HUDEP-2 (cell line): ENCODE measurements at regions not wholly inside any gene's neighbourhood (a gene's known extent, or its start where the extent isn't known, plus 50 kb on each side); places are given as distances from the start of the nearest gene placed in this dataset.

ENCODE experiments used
- DNase-seq, 76 experiments: peaks; one replicate each; lab custom pipeline; 2025; ENCODE audit not compliant: unreplicated experiment in 76 of 76; lab: John Stamatoyannopoulos, UW

GRCh38 chr7:34452363-34452762 lies 205.7 kb upstream of the NPSR1 start:
- DNase-seq = no peak

GRCh38 chr7:34453150-34453549 lies 204.9 kb upstream of the NPSR1 start:
- no peak for DNase-seq

- no peak for DNase-seq
These were observed 203.6 kb upstream of the NPSR1 start for GRCh38 chr7:34454381-34454780.

- DNase-seq = no peak
These were observed 200.7 kb upstream of the NPSR1 start for GRCh38 chr7:34457329-34457728.

GRCh38 chr7:34463830-34464229 lies 194.2 kb upstream of the NPSR1 start:
- DNase-seq = no peak

- DNase-seq = no peak
These were observed 186.2 kb upstream of the NPSR1 start for GRCh38 chr7:34471844-34472243.

GRCh38 chr7:34486371-34486770 lies 171.6 kb upstream of the NPSR1 start:
- DNase-seq = no peak

- no peak for DNase-seq
These were observed 170.5 kb upstream of the NPSR1 start for GRCh38 chr7:34487391-34488115.

- DNase-seq = no peak
These were observed 169.3 kb upstream of the NPSR1 start for GRCh38 chr7:34488766-34489165.

GRCh38 chr7:34491899-34492298 lies 166.1 kb upstream of the NPSR1 start:
- no peak for DNase-seq

- no peak for DNase-seq
These were observed 164.3 kb upstream of the NPSR1 start for GRCh38 chr7:34493752-34494151.

GRCh38 chr7:34497153-34497777 lies 160.8 kb upstream of the NPSR1 start:
- peak in 1 of 76 experiments; percentile 1 for DNase-seq

- no peak for DNase-seq
These were observed 156.9 kb upstream of the NPSR1 start for GRCh38 chr7:34501156-34501555.

GRCh38 chr7:34507191-34507590 lies 150.8 kb upstream of the NPSR1 start:
- no peak for DNase-seq

GRCh38 chr7:34523226-34523918 lies 134.6 kb upstream of the NPSR1 start:
- no peak for DNase-seq

- no peak for DNase-seq
These were observed 127.8 kb upstream of the NPSR1 start for GRCh38 chr7:34530259-34530658.

- no peak for DNase-seq
These were observed 119.0 kb upstream of the NPSR1 start for GRCh38 chr7:34539003-34539402.

- DNase-seq = no peak
These were observed 113.4 kb upstream of the NPSR1 start for GRCh38 chr7:34544621-34545020.

- no peak for DNase-seq
These were observed 107.0 kb upstream of the NPSR1 start for GRCh38 chr7:34550996-34551395.

GRCh38 chr7:34552502-34552901 lies 105.5 kb upstream of the NPSR1 start:
- DNase-seq = no peak

GRCh38 chr7:34558022-34558421 lies 100.0 kb upstream of the NPSR1 start:
- DNase-seq = no peak

GRCh38 chr7:34564091-34564490 lies 93.9 kb upstream of the NPSR1 start:
- DNase-seq = no peak
